PC-3 (cell line): ENCODE measurements at regions not wholly inside any gene's neighbourhood (a gene's known extent, or its start where the extent isn't known, plus 50 kb on each side); places are given as distances from the start of the nearest gene placed in this dataset.

ENCODE experiments used
- CTCF ChIP-seq: fragments of 300-600 bp; sonication (generic); conservative IDR thresholded peaks from 2 replicates; pipeline ENCODE4 v1.5.1; 2017; ENCODE audit warnings: antibody characterized with exemption, low read depth, mild to moderate bottlenecking, low read length
- EZH2 ChIP-seq: fragments of 300-600 bp; sonication (generic); IDR thresholded peaks from one replicate; pipeline ENCODE4 v1.6.1; 2017; ENCODE audit warnings: antibody characterized with exemption, mild to moderate bottlenecking, low read length; ENCODE audit not compliant: unreplicated experiment
- EZH2phosphoT487 ChIP-seq: fragments of 300-600 bp; sonication (generic); IDR thresholded peaks from 2 replicates; pipeline ENCODE4 v1.6.1; 2018; ENCODE audit warnings: mild to moderate bottlenecking, antibody characterized with exemption, low read length, borderline replicate concordance

GRCh38 chr20:54368570-54368969 is 106.8 kb upstream of the DOK5 start:
- TF ChIP-seq EZH2 (no peak), CTCF (no peak), EZH2phosphoT487 (no peak)
